ENCODE measurements at regions not wholly inside any gene's neighbourhood (a gene's known extent, or its start where the extent isn't known, plus 50 kb on each side); places are given as distances from the start of the nearest gene placed in this dataset.

- DNase-seq, result no peak
These were observed 359.5 kb downstream of the ZNF521 start for GRCh38 chr18:24992491-24992890.

GRCh38 chr18:24993628-24994027 lies 358.3 kb downstream of the ZNF521 start:
- no peak for DNase-seq

GRCh38 chr18:24995056-24995455 lies 356.9 kb downstream of the ZNF521 start:
- DNase-seq, result no peak

- no peak for DNase-seq
These were observed 356.2 kb downstream of the ZNF521 start for GRCh38 chr18:24995755-24996154.

GRCh38 chr18:24999650-25000267 lies 352.2 kb downstream of the ZNF521 start:
- no peak for DNase-seq

GRCh38 chr18:25001803-25002202 lies 350.2 kb downstream of the ZNF521 start:
- DNase-seq, result no peak

- no peak for DNase-seq
These were observed 346.2 kb downstream of the ZNF521 start for GRCh38 chr18:25005541-25006403.

- DNase-seq, result no peak
These were observed 341.2 kb downstream of the ZNF521 start for GRCh38 chr18:25010623-25011374.
